ENCODE measurements at regions not wholly inside any gene's neighbourhood (a gene's known extent, or its start where the extent isn't known, plus 50 kb on each side); places are given as distances from the start of the nearest gene placed in this dataset.

- H3K27ac ChIP-seq (ENCODE audit: low read depth, low read length), result no peak overlapping the region
- no peak for DNase-seq
- H3K4me3 ChIP-seq (ENCODE audit: low read length), result no peak overlapping the region
- TF ChIP-seq CTCF (conservative IDR thresholded peaks at IDR 0.05), result no peak
- WGBS, 2 experiments (ENCODE audit: insufficient coverage in 1 of 2, insufficient read length in 1 of 2), result 72% methylated on average over 2 of the region's 2 CpGs; no CpG with 5 or more reads in 1 of the 2 experiments
- Mint-ChIP-seq H3K4me1 (peaks cover 16% of the 10 kb centered on the region), H3K9me3 (no peaks in the 10 kb centered on the region), H3K4me3 (no peak overlapping the region), H3K27ac (no peak overlapping the region), H3K27me3 (ENCODE audit: insufficient read depth) (peaks cover 6% of the 10 kb centered on the region), H3K36me3 (ENCODE audit: low read depth) (no peaks in the 10 kb centered on the region)
- no peak overlapping the region for H3K9ac ChIP-seq (ENCODE audit: extremely low read depth, low read length, poor library complexity, severe bottlenecking)
- no peaks in the 10 kb centered on the region for H3K36me3 ChIP-seq (ENCODE audit: control insufficient read depth, insufficient read depth, low read length)
- peaks cover 4% of the 10 kb centered on the region for H3K9me3 ChIP-seq (ENCODE audit: control insufficient read depth, low read length)
- H3K4me1 ChIP-seq (ENCODE audit: control insufficient read depth, insufficient read depth, low read length), result peaks cover 3% of the 10 kb centered on the region
- H3K27me3 ChIP-seq (ENCODE audit: control insufficient read depth, insufficient read depth, low read length, poor library complexity, severe bottlenecking), result no peaks in the 10 kb centered on the region
Observed at GRCh38 chr16:76204249-76204648, 73.0 kb upstream of the CNTNAP4 start.

GRCh38 chr16:76207270-76207669, 69.9 kb upstream of the CNTNAP4 start:
- no peak overlapping the region for H3K4me3 ChIP-seq (ENCODE audit: low read length)
- Mint-ChIP-seq H3K27me3 (ENCODE audit: insufficient read depth) (peaks cover 4% of the 10 kb centered on the region), H3K4me1 (peaks cover 10% of the 10 kb centered on the region), H3K27ac (no peak overlapping the region), H3K4me3 (no peak overlapping the region), H3K36me3 (ENCODE audit: low read depth) (no peaks in the 10 kb centered on the region), H3K9me3 (peaks cover 8% of the 10 kb centered on the region)
- H3K4me1 ChIP-seq (ENCODE audit: control insufficient read depth, insufficient read depth, low read length), result peaks cover 3% of the 10 kb centered on the region
- H3K27me3 ChIP-seq (ENCODE audit: control insufficient read depth, insufficient read depth, low read length, poor library complexity, severe bottlenecking), result no peaks in the 10 kb centered on the region
- H3K9me3 ChIP-seq (ENCODE audit: control insufficient read depth, low read length), result peaks cover 20% of the 10 kb centered on the region
- no peak overlapping the region for H3K9ac ChIP-seq (ENCODE audit: extremely low read depth, low read length, poor library complexity, severe bottlenecking)
- WGBS, 2 experiments (ENCODE audit: insufficient coverage in 1 of 2, insufficient read length in 1 of 2), result 73 to 87% methylated on average over 3 of the region's 3 CpGs
- DNase-seq, result peak; percentile 69
- no peaks in the 10 kb centered on the region for H3K36me3 ChIP-seq (ENCODE audit: control insufficient read depth, insufficient read depth, low read length)
- TF ChIP-seq CTCF (conservative IDR thresholded peaks at IDR 0.05), result no peak
- no peak overlapping the region for H3K27ac ChIP-seq (ENCODE audit: low read depth, low read length)

- Histone ChIP-seq H3K4me1 (ENCODE audit: control insufficient read depth, insufficient read depth, low read length) (peaks cover 7% of the 10 kb centered on the region), H3K9ac (ENCODE audit: extremely low read depth, low read length, poor library complexity, severe bottlenecking) (no peak overlapping the region), H3K27ac (ENCODE audit: low read depth, low read length) (no peak overlapping the region), H3K36me3 (ENCODE audit: control insufficient read depth, insufficient read depth, low read length) (no peaks in the 10 kb centered on the region), H3K27me3 (ENCODE audit: control insufficient read depth, insufficient read depth, low read length, poor library complexity, severe bottlenecking) (no peaks in the 10 kb centered on the region), H3K9me3 (ENCODE audit: control insufficient read depth, low read length) (peaks cover 34% of the 10 kb centered on the region), H3K4me3 (ENCODE audit: low read length) (no peak overlapping the region)
- WGBS, 2 experiments (ENCODE audit: insufficient coverage in 1 of 2, insufficient read length in 1 of 2), result 89 to 98% methylated on average over 4 to 5 of the region's 5 CpGs
- H3K4me3 Mint-ChIP-seq, result no peak overlapping the region
- H3K9me3 Mint-ChIP-seq, result peaks cover 21% of the 10 kb centered on the region
- H3K27ac Mint-ChIP-seq, result no peak overlapping the region
- DNase-seq, result no peak
- peaks cover 17% of the 10 kb centered on the region for H3K4me1 Mint-ChIP-seq
- H3K27me3 Mint-ChIP-seq (ENCODE audit: insufficient read depth), result no peaks in the 10 kb centered on the region
- H3K36me3 Mint-ChIP-seq (ENCODE audit: low read depth), result peaks cover 6% of the 10 kb centered on the region
- TF ChIP-seq CTCF (conservative IDR thresholded peaks at IDR 0.05), result no peak
Observed at GRCh38 chr16:76210157-76210556, 67.0 kb upstream of the CNTNAP4 start.
